Keratinocyte (primary cell): ENCODE measurements at regions not wholly inside any gene's neighbourhood (a gene's known extent, or its start where the extent isn't known, plus 50 kb on each side); places are given as distances from the start of the nearest gene placed in this dataset.

ENCODE experiments used
- CTCF ChIP-seq, 3 experiments: IDR thresholded peaks in 1 of 3; conservative IDR thresholded peaks in 1 of 3; optimal IDR thresholded peaks in 1 of 3; 2 replicates in 2 of 3; 3 replicates in 1 of 3; pipeline versions ENCODE3 to v1.5.1; 2011; ENCODE audit warnings: low read length in 3 of 3, mild to moderate bottlenecking in 3 of 3, moderate library complexity in 2 of 3, control low read depth in 1 of 3, inconsistent platforms in 1 of 3; ENCODE audit not compliant: insufficient read depth in 2 of 3; ENCODE audit errors: extremely low read depth in 1 of 3
- EZH2 ChIP-seq: IDR thresholded peaks from one replicate; pipeline ENCODE4 v1.6.1; 2012; ENCODE audit warnings: inconsistent platforms, mild to moderate bottlenecking, low read length, moderate library complexity

GRCh38 chr13:62038214-62038613, 622.6 kb upstream of the PCDH20 start:
- TF ChIP-seq CTCF (optimal IDR thresholded peaks at IDR 0.05 in 1 of 3, IDR thresholded peaks at IDR 0.05 in 1 of 3, conservative IDR thresholded peaks at IDR 0.05 in 1 of 3; ENCODE audit: extremely low read depth in 1 of 3, insufficient read depth in 2 of 3, low read length in 3 of 3) (no peak), EZH2 (no peak)
